Right lung (tissue), 2 donors: ENCODE measurements at regions not wholly inside any gene's neighbourhood (a gene's known extent, or its start where the extent isn't known, plus 50 kb on each side); places are given as distances from the start of the nearest gene placed in this dataset.

Experiments
- DNase-seq, 2 donors: peaks; one replicate each; pipeline ENCODE4 v3.0.0-alpha.2; 2013

DNA sequence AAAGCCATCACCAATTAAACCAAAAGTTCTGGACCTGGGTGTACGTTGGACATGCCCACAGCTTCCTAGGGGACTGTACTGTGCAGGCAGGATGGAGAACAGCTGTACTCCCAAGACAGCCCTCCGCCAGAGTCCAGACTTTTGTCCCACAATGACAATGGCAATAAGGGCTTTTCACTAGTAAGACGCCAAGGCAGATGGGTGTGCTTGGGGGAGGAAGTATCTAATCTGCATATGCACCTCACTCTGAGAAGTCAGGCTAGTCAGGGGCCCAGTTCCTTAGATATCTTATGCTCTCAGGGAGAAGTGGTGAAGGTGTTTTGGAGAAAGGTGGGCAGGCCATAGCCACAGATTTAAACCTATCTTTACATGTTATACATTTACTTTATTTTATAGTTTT is 85.1 kb upstream of the USP47 start:
- DNase-seq = no peak

DNA sequence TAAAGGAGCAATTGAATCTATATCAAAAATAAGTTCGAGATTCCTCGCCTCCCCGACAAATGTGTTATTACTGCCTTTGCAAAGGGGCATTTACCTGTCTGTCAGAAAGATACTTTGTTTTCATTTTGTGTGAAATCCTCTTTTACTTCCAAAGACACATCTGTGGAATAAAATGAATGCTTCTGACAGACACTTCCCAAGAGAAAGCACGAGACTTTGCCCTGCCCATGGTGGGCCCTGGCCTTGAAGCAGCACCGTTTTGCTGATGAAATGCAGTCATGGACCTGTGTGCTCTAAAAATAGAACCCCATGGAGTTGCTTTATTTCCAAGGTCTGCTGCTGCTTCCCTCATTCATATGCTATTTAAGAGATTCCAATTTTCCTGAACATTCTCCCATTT is 85.9 kb upstream of the USP47 start:
- no peak for DNase-seq

DNA sequence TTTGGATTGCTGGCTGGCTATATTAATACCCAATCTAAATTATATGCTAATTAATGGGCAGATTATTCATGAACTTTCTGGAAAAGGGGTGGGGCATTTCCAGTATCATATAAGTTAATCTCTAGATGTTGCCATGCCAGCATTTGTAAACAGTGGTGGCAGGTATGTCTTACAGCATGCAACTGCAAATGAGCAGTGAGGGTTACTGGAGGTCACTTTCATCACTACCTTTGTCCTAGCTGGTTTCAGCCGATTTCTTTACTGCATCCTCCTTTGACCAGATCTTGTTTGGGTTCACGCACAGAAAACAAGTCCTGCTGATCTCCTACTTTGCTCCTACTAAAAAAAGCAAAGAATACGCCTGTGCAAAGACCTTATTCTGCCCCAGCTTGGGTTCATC is 89.1 kb upstream of the USP47 start:
- no peak for DNase-seq

DNA sequence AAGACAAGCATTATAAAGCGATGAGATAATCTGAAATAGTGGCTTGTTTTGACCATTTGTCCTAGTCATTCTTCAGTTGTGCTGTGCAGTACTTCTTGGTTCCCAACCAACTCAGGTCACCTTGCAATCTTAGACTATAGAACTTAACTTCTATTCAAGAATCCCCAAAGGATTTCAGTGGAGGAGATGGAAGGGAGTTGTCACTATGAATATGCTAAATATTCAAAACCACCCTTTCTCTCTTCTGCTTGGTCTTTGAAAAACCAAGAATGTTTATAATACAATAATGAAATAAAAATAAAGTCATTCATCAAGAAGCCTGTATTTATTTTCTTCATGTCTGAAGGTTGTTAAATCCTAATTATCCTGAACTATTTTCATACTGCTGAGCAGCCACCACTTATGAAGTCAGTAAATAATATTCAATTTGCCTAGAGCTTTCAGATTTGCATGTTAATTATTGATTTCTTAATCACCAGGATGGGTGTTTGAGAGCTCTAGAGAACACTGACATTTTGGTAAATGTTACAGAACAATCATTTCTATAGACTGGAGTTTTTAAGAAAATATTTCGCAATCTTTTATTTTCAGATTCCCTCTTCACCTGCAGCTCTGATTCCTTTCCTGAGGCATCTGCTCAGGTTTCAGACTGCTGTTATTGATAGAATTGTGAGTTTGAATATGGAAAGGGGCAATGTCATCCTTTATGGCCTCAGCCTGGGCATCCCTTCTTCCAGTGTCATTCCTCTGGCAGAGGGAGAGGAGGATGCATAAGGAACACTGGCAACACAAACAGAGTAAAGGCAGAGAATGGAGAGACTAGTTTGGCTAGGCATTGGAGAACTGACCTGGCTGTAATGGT is 91.5 kb upstream of the USP47 start:
- DNase-seq = no peak

DNA sequence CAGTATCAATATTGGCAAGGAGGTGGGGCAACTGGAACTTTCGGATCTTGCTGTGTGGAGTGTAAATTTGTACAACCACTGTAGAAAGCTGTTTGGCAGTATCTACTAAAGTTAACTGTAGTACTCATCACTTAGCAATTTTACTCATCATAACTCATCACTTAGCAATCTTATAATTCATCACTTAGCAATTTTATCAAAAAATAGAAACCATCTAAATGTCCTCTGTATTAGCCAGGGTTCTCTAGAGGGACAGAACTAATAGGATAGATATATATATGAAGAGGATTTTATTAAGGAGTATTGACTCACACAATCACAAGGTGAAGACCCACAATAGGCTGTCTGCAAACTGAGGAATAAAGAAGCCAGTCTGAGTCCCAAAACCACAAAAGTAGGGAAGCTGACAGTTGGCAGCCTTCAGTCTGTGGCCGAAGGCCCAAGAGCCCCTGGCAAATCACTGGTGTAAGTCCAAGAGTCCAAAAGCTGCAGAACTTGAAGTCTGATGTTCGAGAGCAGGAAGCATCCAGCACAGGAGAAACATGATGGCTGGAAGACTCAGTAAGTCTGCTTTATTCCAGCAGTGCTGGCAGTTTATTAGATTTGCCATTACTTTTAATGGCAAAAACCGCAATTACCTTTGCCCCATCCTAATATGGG is 92.9 kb upstream of the USP47 start:
- no peak for DNase-seq

DNA sequence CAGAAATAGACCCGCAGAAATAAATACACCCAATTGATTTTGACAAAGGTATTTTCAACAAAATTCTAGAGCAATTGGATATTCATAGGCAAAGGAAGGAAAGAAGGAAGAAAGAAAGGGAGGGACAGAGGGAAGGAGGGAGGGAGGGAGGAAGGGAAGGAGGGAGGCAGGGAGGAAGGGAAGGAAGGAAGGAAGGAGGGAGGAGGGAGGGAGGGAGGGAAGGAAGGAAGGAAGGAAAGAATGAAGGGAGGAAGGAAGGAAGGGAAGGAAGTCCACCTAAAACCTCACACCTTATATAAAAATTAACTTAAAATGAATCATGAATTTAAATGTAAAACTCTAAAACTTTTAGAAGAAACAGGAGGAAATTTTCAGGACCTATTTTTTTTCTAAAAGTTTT is 94.2 kb upstream of the USP47 start:
- DNase-seq = no peak

DNA sequence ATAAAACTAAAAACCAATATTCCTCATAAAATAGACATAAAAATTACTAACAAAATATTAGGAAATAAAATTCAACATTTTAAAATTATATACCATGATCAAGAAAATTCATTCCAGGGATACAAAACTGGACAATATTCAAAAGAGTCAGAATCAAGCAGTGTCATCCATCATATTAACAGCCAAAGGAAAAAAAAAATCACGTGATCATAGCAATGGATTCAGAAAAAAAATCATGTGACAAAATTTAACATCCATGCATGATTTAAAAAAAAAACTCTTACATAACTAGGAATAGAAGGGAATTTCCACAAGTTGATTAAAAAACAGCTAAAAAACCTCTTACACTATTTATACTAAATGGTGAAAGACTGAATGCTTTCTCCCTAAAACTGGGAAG is 95.3 kb upstream of the USP47 start:
- no peak for DNase-seq

DNA sequence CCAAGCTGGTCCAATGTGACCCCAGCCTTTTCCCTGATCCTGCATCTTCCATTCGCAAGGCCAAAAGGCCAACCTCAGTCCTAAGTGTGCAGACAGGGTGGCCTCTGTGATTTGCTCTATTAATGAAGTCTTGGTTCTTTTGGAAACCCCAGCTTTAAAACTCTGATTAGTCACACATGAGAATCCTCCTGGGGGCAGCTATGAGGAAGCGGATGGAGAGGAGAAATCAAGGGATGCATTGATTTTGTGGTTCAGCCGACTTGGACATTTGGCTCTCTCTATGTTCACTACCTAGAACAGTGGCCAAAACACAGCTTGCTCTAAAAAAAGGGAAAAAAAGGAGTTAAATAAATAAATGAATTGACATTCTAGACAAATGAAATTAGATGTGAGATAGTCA is 98.6 kb upstream of the USP47 start:
- DNase-seq = no peak

DNA sequence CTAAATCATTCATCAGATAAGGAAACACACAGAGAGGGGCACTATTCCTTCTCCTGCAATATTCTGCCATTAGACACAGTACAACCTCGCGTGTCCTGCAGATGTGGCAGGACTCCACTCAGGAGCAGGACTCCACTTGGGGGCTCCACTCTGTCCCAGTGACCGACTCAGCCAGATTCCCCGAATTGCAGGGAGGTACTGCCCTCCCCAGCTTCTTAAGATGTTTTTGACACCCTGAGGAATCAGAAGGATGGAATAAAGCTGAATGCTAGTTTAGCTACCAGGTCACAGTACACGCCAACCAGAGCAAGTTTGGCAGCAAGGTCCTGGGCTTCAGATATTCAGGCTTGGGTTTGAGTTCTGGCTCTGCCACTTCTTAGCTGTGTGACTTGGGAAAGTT is 99.3 kb upstream of the USP47 start:
- DNase-seq = no peak

DNA sequence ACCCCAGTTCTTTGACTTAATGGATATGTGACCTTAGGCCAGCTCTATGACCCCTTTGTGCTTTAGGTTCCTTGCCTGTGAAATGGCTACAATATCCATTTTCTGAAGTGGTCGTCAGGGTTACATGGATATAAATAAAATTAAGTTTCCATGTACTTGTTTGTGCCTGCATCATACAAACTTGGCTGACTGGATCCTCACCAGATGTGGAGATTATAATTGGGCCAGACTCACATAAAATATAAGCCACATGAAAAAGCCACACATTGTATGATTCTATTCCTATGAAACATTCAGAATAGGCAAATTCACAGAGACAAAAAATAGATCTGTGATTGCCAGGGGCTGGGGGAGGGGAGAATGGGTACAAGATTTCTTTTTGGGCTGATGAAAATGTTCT is 100.9 kb upstream of the USP47 start:
- DNase-seq = no peak

DNA sequence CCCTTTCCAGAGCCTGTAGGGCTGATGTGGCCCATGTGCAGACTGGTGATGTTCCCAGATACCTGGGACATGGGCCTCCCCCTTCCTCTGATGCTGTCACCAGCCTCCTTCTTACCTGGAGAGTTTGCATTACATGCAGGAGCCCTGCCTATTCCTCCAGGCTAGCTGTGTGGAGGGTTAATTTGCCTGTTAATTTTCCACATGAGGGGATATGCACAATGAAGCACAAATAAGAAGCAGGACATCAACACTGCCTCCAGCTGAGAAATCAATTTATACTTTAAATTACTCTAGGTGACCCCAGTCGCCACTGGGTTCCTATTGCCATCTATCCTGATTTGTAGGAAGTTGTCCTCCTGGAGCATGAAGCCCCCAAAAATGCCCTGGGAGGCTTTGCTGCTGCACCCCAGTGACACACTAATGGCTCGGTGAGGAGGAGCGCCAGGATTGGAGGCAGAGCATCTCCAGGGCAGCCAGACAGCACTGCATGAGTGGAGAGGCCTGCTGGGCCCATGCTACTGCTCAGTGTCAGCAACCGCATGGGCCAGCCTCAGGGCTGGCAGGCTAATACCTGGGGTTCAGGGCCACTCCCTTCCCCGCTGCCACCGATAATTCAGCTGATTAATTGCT is 101.6 kb upstream of the USP47 start:
- no peak for DNase-seq

DNA sequence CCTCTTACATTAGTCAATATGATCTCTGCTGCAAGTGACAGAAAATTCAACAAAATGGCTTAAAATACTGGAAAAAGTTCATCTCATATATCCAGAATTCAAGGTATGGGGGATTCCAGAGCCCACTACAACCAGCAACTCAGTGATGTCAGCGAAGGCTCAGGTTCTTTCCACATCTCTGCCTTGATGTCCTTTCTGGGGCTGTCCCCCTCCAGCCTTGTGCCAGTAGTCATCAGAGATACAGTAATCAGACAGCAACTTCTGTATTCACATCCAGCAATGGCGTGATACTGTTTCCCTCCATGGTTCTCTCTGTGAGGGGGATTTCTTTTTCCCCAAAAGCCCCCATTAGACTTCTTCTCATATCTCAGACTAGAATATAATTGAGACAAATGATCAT is 103.4 kb upstream of the USP47 start:
- DNase-seq = no peak

DNA sequence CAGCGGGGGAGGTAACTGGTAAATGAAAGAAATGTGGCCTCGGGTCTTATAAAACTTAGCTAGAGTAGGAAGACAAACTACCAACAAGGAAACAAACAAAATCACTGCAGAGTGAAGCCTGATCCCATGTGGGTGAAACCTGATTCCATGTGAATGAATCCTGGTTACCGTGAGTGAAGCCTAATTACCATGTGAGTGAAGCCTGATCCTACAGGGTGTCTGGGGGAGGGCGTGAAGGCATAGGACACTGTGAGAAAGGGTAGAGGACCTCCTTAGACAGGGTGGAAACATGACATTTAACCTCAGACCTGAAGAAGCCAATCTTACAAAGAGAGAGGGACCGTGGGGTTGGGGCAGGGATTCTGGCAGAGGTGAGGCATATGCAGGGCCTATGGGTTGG is 106.2 kb upstream of the USP47 start:
- no peak for DNase-seq

DNA sequence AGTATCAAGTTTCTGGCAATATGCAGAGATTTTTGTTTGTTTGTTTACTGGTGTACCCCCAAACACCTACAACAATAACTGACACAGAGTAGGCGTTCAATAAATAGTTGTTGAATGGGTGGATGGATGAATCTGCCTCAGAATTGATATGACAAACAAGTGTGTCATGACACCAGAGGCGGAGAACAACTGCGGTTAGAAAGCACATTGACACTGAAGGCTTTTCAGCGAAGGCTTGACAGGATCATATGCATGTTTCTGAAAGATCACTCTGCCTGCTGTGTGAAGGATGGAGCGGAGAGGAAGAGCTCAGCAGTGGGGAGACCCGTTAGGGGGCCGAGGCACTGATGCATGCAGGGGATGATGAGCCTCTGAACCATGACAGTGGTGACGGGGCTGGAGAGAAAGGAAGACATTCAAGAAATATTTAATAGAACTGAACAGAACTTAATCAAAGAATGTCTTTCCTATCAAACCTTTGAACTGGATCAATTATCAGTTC is 108.5 kb upstream of the USP47 start:
- DNase-seq = no peak

DNA sequence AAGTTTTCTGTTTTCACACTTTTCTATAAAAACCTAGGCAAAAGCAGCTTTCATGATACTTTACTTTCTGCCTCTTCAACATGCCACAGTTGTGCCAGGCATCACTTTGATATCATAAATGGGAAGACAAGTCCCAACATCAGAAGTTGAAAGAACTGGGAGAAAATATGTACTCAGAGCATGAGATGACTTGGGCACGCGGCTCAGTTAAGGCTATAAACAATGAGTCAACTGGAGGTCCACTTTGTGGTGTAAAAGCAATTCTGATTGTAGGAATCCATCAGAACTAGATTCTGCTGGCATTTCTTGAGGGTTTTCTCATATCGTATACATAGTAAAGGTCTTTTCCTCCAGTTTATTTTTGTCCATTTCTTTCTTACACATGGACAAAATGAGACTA is 109.7 kb upstream of the USP47 start:
- no peak for DNase-seq

DNA sequence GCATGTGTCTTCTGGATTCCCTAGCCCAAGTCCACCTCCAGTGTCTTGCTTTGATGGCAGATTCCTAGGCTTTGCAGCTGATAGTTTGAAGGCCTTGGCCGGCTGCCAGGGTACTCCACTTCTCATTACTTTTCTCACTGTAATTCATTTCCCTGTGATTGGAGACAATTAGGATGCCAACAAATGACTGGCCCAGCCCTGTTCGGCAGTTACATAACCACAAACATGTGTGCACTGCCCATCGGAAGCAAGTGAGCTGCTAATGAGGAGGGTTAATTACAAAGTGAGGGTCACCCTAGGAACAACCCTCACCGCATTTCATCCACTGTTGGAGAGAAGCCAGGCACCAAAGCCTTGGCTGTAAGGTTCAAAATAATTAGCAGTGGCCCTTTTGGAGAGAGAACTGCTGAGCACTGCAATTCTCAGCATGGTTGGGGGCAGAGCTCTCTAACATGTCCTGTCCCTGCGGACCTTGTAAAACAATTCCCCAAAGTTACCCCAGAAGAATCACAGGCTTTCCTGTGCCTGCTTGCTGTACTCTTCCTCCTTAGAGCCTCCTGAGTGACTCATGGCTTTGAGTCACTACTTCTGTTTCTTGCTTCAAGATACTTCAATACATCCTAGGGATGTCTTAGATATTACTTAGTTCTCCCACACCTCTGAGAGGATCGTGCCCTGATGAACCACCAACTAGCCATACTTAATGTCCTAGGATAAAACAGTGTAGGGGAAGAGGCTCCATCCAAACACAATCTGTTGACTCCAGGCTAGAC is 109.7 kb upstream of the GALNT18 start:
- no peak for DNase-seq

DNA sequence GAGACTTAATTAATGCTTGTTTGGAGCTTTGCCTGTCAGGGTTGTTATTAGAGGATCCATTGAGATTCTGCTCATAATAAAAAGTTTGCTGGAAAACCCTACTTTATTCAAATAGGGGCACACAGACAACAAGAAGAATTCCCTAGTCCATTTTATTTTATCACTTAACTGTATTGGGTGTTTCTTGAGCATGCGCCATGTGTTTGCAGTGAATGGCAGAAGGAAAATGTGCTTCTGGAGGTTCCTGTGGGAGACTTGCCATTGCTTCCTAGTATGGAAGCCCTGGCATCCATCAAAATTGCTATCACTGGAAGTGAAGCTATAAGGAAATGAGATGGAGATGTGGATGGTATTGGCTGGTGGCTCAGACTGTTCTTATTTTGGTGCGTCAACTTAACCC is 106.6 kb upstream of the GALNT18 start:
- DNase-seq = no peak

DNA sequence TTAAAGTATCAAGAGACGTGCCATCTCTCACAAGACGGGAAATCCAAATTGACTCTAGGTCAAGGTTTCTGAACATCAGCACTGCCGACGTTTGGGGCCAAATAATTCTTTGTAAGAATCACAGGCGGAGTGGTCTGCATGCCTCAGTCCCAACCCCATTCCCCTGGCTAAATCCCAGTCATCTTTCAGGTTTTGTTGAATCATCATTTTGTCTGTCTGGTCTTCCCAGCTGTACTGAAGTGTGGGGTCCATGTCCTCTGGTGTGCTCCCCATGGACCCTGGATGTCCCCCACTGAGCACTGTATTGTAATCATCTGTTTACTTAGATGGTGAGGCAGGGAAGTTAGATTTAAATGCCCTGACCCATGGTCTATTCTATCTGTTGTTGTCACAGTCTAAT is 103.6 kb upstream of the GALNT18 start:
- no peak for DNase-seq

DNA sequence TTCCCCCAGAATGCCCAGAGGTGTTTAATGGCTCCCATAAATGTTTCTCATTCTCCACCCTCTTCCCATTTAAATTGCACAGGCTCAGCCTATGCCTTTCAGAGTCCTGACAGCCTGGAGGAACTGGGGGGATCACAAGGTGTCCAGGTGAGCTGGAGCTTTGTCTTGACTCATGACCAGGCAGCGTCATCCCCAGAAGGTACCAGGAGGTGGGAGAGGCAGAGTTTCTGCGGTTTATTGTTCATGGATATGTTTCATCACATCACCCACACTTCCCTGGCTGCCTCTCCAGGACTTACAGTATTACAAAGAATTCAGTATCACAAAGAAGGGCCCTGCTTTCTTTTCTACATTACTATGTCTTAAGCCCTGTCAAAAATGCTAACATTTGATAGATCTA is 103.2 kb upstream of the GALNT18 start:
- DNase-seq = no peak

DNA sequence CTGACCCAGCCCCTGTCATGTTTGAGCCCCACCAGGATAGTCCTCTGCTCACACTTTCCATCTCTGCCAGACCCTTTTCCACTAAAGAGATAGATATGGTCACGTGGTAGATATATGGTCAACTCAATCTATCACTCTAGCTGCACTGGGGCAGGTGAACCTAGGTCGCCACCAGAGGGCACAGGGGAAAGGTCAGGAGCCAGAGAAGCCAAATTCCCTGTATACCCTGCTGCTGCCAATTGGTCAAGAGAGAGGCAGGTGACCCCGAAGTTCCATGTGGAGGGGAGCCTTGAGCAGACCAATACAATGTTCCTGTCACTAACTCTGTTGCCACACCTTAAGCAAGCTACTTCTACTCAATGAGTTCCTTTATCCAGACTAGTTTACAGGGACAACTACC is 101.1 kb upstream of the GALNT18 start:
- DNase-seq = no peak

DNA sequence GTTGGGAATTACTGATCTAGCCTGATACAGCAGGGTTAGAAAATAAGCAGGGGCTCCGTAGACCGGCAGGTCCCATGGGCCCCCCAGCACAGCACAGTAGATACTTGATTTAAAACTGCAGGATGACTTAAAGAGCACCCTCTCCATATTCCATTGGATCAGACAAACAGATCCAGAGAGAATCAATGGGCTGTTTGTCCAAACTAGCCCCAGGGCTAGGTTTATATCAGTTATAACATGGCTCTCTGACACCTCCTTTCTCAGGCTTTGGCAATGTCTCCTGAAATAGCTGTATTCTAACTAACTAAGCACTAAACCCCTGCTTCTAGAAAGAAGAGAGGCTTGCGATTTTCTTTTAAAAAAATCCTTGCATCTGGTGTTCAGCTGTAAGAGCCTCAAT is 100.4 kb upstream of the GALNT18 start:
- DNase-seq = no peak

DNA sequence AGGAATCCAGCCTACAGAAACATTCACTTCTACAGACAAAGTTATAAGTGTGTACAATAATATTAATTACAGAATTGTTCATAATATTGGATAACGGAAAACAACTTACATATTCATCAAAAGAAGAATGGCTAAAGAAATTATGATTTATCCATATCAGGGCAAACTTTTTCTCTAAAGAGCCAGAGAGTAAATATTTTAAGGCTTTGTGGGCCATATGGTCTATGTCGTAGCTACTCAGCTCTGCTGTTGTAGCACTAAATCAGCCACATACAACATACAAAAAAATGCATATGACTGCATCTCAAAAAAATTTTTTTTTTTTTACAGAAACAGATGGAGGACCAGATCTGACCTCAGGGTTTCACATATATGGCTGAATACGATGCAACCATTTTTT is 96.7 kb upstream of the GALNT18 start:
- DNase-seq = peak; percentile 31 to 32
